ENCODE measurements at regions not wholly inside any gene's neighbourhood (a gene's known extent, or its start where the extent isn't known, plus 50 kb on each side); places are given as distances from the start of the nearest gene placed in this dataset.

DNA sequence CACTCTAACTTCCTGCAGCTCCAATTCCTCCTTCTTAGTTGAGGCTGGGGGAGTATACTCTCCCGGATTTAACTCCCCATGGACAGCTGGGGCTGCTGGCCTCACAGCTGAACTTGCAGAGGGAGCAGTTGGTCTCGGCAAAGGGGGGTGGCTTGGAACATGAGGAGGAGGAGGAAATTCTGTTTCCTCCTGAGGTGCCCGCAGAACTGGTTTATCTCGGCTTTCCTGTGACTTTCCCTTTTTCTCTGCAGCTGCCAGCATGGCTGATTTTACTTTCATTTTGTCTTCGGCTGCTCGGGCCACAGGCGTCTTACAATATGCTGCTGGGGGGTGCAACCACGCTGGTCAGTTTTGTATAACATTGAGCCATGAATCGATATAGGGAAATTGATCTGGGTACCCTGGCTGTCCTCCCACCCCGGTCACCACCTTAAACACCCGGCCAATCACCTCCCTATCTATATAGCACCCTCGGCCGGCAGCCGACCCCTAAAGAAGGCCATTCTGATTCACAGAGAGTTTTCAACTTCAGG lies 1317.6 kb downstream of the TMEM121 start:
- TF ChIP-seq JUND (IDR thresholded peaks at IDR 0.05): no peak
- no peak for TF ChIP-seq FOXA1 (IDR thresholded peaks at IDR 0.05)
- TF ChIP-seq, protein P1, sequence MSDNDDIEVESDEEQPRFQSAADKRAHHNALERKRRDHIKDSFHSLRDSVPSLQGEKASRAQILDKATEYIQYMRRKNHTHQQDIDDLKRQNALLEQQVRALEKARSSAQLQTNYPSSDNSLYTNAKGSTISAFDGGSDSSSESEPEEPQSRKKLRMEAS (IDR thresholded peaks at IDR 0.05): no peak
- TF ChIP-seq, protein P2, sequence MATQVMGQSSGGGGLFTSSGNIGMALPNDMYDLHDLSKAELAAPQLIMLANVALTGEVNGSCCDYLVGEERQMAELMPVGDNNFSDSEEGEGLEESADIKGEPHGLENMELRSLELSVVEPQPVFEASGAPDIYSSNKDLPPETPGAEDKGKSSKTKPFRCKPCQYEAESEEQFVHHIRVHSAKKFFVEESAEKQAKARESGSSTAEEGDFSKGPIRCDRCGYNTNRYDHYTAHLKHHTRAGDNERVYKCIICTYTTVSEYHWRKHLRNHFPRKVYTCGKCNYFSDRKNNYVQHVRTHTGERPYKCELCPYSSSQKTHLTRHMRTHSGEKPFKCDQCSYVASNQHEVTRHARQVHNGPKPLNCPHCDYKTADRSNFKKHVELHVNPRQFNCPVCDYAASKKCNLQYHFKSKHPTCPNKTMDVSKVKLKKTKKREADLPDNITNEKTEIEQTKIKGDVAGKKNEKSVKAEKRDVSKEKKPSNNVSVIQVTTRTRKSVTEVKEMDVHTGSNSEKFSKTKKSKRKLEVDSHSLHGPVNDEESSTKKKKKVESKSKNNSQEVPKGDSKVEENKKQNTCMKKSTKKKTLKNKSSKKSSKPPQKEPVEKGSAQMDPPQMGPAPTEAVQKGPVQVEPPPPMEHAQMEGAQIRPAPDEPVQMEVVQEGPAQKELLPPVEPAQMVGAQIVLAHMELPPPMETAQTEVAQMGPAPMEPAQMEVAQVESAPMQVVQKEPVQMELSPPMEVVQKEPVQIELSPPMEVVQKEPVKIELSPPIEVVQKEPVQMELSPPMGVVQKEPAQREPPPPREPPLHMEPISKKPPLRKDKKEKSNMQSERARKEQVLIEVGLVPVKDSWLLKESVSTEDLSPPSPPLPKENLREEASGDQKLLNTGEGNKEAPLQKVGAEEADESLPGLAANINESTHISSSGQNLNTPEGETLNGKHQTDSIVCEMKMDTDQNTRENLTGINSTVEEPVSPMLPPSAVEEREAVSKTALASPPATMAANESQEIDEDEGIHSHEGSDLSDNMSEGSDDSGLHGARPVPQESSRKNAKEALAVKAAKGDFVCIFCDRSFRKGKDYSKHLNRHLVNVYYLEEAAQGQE (IDR thresholded peaks at IDR 0.05): no peak
- TF ChIP-seq FOXA2 (IDR thresholded peaks at IDR 0.05): no peak
- TF ChIP-seq SP1 (IDR thresholded peaks at IDR 0.05): no peak
- TF ChIP-seq, protein P3, sequence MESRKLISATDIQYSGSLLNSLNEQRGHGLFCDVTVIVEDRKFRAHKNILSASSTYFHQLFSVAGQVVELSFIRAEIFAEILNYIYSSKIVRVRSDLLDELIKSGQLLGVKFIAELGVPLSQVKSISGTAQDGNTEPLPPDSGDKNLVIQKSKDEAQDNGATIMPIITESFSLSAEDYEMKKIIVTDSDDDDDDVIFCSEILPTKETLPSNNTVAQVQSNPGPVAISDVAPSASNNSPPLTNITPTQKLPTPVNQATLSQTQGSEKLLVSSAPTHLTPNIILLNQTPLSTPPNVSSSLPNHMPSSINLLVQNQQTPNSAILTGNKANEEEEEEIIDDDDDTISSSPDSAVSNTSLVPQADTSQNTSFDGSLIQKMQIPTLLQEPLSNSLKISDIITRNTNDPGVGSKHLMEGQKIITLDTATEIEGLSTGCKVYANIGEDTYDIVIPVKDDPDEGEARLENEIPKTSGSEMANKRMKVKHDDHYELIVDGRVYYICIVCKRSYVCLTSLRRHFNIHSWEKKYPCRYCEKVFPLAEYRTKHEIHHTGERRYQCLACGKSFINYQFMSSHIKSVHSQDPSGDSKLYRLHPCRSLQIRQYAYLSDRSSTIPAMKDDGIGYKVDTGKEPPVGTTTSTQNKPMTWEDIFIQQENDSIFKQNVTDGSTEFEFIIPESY (IDR thresholded peaks at IDR 0.05): no peak
- 38% methylated on average over 14 of the region's 14 CpGs for WGBS
- no peaks in the 10 kb centered on the region for H3K9me3 ChIP-seq (ENCODE audit: control insufficient read depth in 4 of 4, low read length in 3 of 4)
- H3K9ac ChIP-seq (ENCODE audit: low read depth in 1 of 2, low read length in 2 of 2): peak overlapping the region; percentile 65 to 83
- H3K4me1 ChIP-seq (ENCODE audit: control insufficient read depth in 4 of 4, insufficient read depth in 4 of 4, low read length in 3 of 4): peaks cover 0 to 24% (median 13%) of the 10 kb centered on the region in 4 donors
- no peak for DNase-seq (ENCODE audit: low spot score)
- no peaks in the 10 kb centered on the region for H3K27me3 ChIP-seq (ENCODE audit: control insufficient read depth in 4 of 4, insufficient read depth in 4 of 4, low read length in 3 of 4)
- peak overlapping the region; percentile 41 to 74 (median 71) for H3K4me3 ChIP-seq (ENCODE audit: low read depth in 1 of 3, low read length in 3 of 3)
- no peaks in the 10 kb centered on the region for H3K36me3 ChIP-seq (ENCODE audit: control insufficient read depth in 4 of 4, insufficient read depth in 3 of 4, low read depth in 1 of 4, low read length in 3 of 4)
- peak overlapping the region; percentile 91 to 96 for H3K27ac ChIP-seq (ENCODE audit: low read depth in 1 of 2, low read length in 2 of 2)

DNA sequence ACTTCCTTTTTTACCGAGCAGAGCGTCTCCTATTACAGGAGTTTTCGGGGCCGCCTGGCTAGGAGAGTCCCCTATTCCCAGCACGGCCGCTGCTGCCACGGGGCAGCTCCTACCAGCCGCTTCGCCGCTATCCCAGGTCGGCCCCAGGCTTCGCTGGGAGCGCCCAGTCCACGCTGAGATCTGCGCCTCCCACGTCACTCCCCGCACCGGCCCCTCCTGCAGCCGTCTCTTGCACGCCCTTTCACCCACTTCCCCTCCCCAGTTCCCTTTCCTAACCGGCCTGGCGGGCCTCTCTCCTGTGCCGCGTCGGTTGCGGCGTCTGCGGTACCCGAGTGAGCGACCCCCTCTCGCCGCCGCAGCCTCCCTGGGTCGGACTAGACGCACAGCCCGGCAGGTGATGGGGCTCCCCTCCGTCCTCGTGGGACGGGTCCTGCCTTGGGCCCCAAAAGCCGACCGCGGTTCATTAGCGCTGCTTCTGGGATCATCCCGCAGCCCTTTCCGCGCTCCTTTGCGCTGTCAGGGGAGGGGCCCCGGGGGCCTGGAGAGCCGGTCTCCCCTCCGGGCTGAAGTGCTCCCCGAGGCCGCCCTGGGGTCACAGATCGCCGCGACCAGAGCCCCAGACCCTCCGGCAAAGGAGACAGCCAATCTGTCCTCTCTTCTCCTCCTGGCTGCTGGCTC lies 1318.4 kb downstream of the TMEM121 start:
- Histone ChIP-seq H3K36me3 (ENCODE audit: control insufficient read depth in 4 of 4, insufficient read depth in 3 of 4, low read depth in 1 of 4, low read length in 3 of 4) (no peaks in the 10 kb centered on the region), H3K9ac (ENCODE audit: low read depth in 1 of 2, low read length in 2 of 2) (peak overlapping the region; percentile 65 to 83), H3K9me3 (ENCODE audit: control insufficient read depth in 4 of 4, low read length in 3 of 4) (no peaks in the 10 kb centered on the region), H3K4me3 (ENCODE audit: low read depth in 1 of 3, low read length in 3 of 3) (peak overlapping the region; percentile 41 to 74 (median 71)), H3K27me3 (ENCODE audit: control insufficient read depth in 4 of 4, insufficient read depth in 4 of 4, low read length in 3 of 4) (no peaks in the 10 kb centered on the region), H3K27ac (ENCODE audit: low read depth in 1 of 2, low read length in 2 of 2) (peak overlapping the region; percentile 91 to 96), H3K4me1 (ENCODE audit: control insufficient read depth in 4 of 4, insufficient read depth in 4 of 4, low read length in 3 of 4) (peaks cover 0 to 24% (median 13%) of the 10 kb centered on the region in 4 donors)
- TF ChIP-seq FOXA1 (IDR thresholded peaks at IDR 0.05): no peak
- no peak for TF ChIP-seq HNF4A (conservative IDR thresholded peaks at IDR 0.05)
- TF ChIP-seq, protein P3 (IDR thresholded peaks at IDR 0.05): no peak
- TF ChIP-seq, protein P4, sequence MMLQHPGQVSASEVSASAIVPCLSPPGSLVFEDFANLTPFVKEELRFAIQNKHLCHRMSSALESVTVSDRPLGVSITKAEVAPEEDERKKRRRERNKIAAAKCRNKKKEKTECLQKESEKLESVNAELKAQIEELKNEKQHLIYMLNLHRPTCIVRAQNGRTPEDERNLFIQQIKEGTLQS (IDR thresholded peaks at IDR 0.05): no peak
- no peak for TF ChIP-seq NR2F2 (IDR thresholded peaks at IDR 0.05)
- no peak for TF ChIP-seq EGR1 (IDR thresholded peaks at IDR 0.05; ENCODE audit: low read depth in 2 of 2)
- TF ChIP-seq, protein P1 (IDR thresholded peaks at IDR 0.05): no peak
- peak in 1 of 2 donors; percentile 44 for TF ChIP-seq RXRA (IDR thresholded peaks at IDR 0.05)
- no peak for TF ChIP-seq YY1 (IDR thresholded peaks at IDR 0.05)
- DNase-seq (ENCODE audit: low spot score): no peak
- 43% methylated on average over 56 of the region's 56 CpGs for WGBS
